HCT116 (cell line): ENCODE measurements at regions not wholly inside any gene's neighbourhood (a gene's known extent, or its start where the extent isn't known, plus 50 kb on each side); places are given as distances from the start of the nearest gene placed in this dataset.
A peak's percentile ranks its signal among the peaks of the same experiment; 100 is the strongest.

Experiments used
- ATAC-seq: fragments of 200-7000 bp; cut with Tn5 transposase; 2 replicates; pipeline ENCODE4 v1.9.1; 2020; ENCODE audit warnings: mild to moderate bottlenecking, moderate library complexity
- BruUV-seq: library from RNA; stranded (reverse); fragments of 400-500 nt; replicated peaks from 2 replicates; lab custom pipeline; 2021; lab: Mats Ljungman, UMichigan
- CTCF ChIA-PET: fragments of 300-600 bp; sonication (Branson Sonifier 250); formaldehyde crosslinking; loops from one replicate; lab custom pipeline; 2021; ENCODE audit warnings: antibody characterized with exemption; lab: Charles Lee
- POLR2A ChIA-PET: fragments of 300-600, 350-600 bp; sonication (Branson Sonifier 250); formaldehyde crosslinking; loops from one replicate; lab custom pipeline; 2021; ENCODE audit warnings: antibody characterized with exemption; lab: Charles Lee
- RAD21 ChIA-PET, 2 experiments: fragments of 300-600 bp; sonication (Branson Sonifier 250); formaldehyde crosslinking; loops; one replicate each; lab custom pipeline; 2023; ENCODE audit warnings: low total read pairs in 2 of 2; ENCODE audit not compliant: uncharacterized antibody in 2 of 2, unreplicated experiment in 2 of 2, low non-redundant PET in 1 of 2; lab: Charles Lee
- DNase-seq: peaks from one replicate; pipeline ENCODE4 v3.0.0-alpha.2; 2010; ENCODE audit warnings: low read depth, low spot score
- H2AFZ ChIP-seq: fragments of 200-600 bp; shearing (Covaris generic), sonication (generic); 2 replicates; pipeline ENCODE4 v1.6.1; 2017; ENCODE audit warnings: low read depth, mixed run types, mixed read lengths, antibody characterized with exemption, low read length; ENCODE audit not compliant: poor library complexity, severe bottlenecking
- H3K27ac ChIP-seq: 2 replicates; pipeline ENCODE4 v1.5.1; 2012; ENCODE audit warnings: low read depth, low read length
- H3K27me3 ChIP-seq: fragments of 200-600 bp; sonication (generic); 2 replicates; pipeline ENCODE4 v1.6.1; 2016; ENCODE audit warnings: mixed run types, low read length, mixed read lengths; ENCODE audit not compliant: insufficient read depth
- H3K36me3 ChIP-seq, 2 experiments: fragments of 200-500 bp in 1 of 2; fragments of 200-600 bp in 1 of 2; sonication (Bioruptor generic) in 1 of 2; sonication (generic) in 1 of 2; 2 replicates each; pipeline versions ENCODE4 v1.5.1 to v1.6.1; 2014 to 2016; ENCODE audit warnings: low read length in 2 of 2, inconsistent platforms in 1 of 2, mixed read lengths in 1 of 2, mixed run types in 1 of 2; ENCODE audit not compliant: insufficient read depth in 2 of 2, control insufficient read depth in 1 of 2
- H3K4me1 ChIP-seq, 2 experiments: fragments of 200-600 bp in 1 of 2; sonication (generic) in 1 of 2; 2 replicates each; pipeline versions ENCODE4 v1.5.1 to v1.6.1; 2012 to 2017; ENCODE audit warnings: low read length in 2 of 2, inconsistent platforms in 1 of 2, mild to moderate bottlenecking in 1 of 2, mixed read lengths in 1 of 2, mixed run types in 1 of 2, moderate library complexity in 1 of 2; ENCODE audit not compliant: insufficient read depth in 2 of 2, control insufficient read depth in 1 of 2
- H3K4me2 ChIP-seq: fragments of 200-600 bp; sonication (generic); 2 replicates; pipeline ENCODE4 v1.6.1; 2017; ENCODE audit warnings: mixed run types, low read length, mixed read lengths
- H3K4me3 ChIP-seq, 2 experiments: fragments of 200-600 bp in 1 of 2; sonication (generic) in 1 of 2; replicated peaks in 1 of 2; 2 replicates each; pipeline ENCODE4 v1.5.1; 2011 to 2016; ENCODE audit warnings: low read length in 2 of 2, control low read depth in 1 of 2, low read depth in 1 of 2, mild to moderate bottlenecking in 1 of 2, mixed read lengths in 1 of 2, mixed run types in 1 of 2
- H3K79me2 ChIP-seq: fragments of 200-600 bp; sonication (generic); 2 replicates; pipeline ENCODE4 v1.6.1; 2017; ENCODE audit warnings: mild to moderate bottlenecking, mixed run types, low read length, moderate library complexity, mixed read lengths; ENCODE audit not compliant: insufficient read depth
- H3K9ac ChIP-seq: fragments of 200-600 bp; sonication (generic); 2 replicates; pipeline ENCODE4 v1.6.1; 2016; ENCODE audit warnings: low read length, mixed read lengths
- H3K9me2 ChIP-seq: fragments of 200-600 bp; sonication (generic), shearing (Covaris generic); 2 replicates; pipeline ENCODE4 v1.6.1; 2017; ENCODE audit warnings: mixed run types, mild to moderate bottlenecking, moderate library complexity; ENCODE audit not compliant: insufficient read depth
- H3K9me3 ChIP-seq, 2 experiments: fragments of 200-500 bp in 1 of 2; fragments of 200-600 bp in 1 of 2; sonication (Bioruptor generic) in 1 of 2; sonication (generic) in 1 of 2; 2 replicates each; pipeline ENCODE4 v1.6.1; 2014 to 2017; ENCODE audit warnings: low read length in 2 of 2, mixed read lengths in 2 of 2, inconsistent platforms in 1 of 2, low read depth in 1 of 2, mild to moderate bottlenecking in 1 of 2, mixed run types in 1 of 2, moderate library complexity in 1 of 2; ENCODE audit not compliant: control insufficient read depth in 1 of 2, insufficient read depth in 1 of 2
- H4K20me1 ChIP-seq: fragments of 200-600 bp; sonication (generic), shearing (Covaris generic); 2 replicates; pipeline ENCODE4 v1.6.1; 2017; ENCODE audit warnings: mixed run types, mild to moderate bottlenecking, moderate library complexity; ENCODE audit not compliant: insufficient read depth
- CBX3 ChIP-seq: IDR thresholded peaks from 2 replicates; pipeline ENCODE4 v1.6.1; 2012; ENCODE audit warnings: low read depth
- CEBPB ChIP-seq: IDR thresholded peaks from 2 replicates; pipeline ENCODE4 v1.6.1; 2012; ENCODE audit warnings: low read depth
- EZH2 ChIP-seq: fragments of 200-600 bp; sonication (generic); IDR thresholded peaks from 2 replicates; pipeline ENCODE4 v1.6.1; 2017; ENCODE audit warnings: antibody characterized with exemption, mixed run types
- EZH2phosphoT487 ChIP-seq: fragments of 200-600 bp; IDR thresholded peaks from 2 replicates; pipeline ENCODE4 v1.6.1; 2018; ENCODE audit warnings: antibody characterized with exemption, borderline replicate concordance
- FOSL1 ChIP-seq: IDR thresholded peaks from 2 replicates; pipeline ENCODE4 v1.6.1; 2012; ENCODE audit warnings: low read depth
- MAX ChIP-seq: IDR thresholded peaks from 2 replicates; pipeline ENCODE4 v1.6.1; 2012
- RAD21 ChIP-seq: IDR thresholded peaks from 2 replicates; pipeline ENCODE4 v1.6.1; 2012; ENCODE audit warnings: low read depth, mild to moderate bottlenecking
- REST ChIP-seq: IDR thresholded peaks from 2 replicates; pipeline ENCODE4 v1.6.1; 2012; ENCODE audit warnings: low read depth
- SIN3A ChIP-seq: IDR thresholded peaks from 2 replicates; pipeline ENCODE4 v1.6.1; 2012; ENCODE audit warnings: low read depth
- ZFX ChIP-seq: fragments of 450-650 bp; IDR thresholded peaks from 2 replicates; pipeline ENCODE4 v1.6.1; 2017
- ZNF274 ChIP-seq: fragments of 200-500 bp; sonication (Bioruptor generic); IDR thresholded peaks from 2 replicates; pipeline ENCODE4 v1.6.1; 2014; ENCODE audit warnings: mild to moderate bottlenecking, low read depth, low read length, inconsistent platforms
- intact Hi-C: fragments of 100-400 bp; cut with micrococcal nuclease; formaldehyde crosslinking; loops from 2 replicates; pipeline ENCODE4 v1.10.0; 2022

GRCh38 chr4:169823685-169824084 is 65.9 kb upstream of the HPF1 start:
- Histone ChIP-seq H3K79me2 (no peaks in the 10 kb centered on the region), H3K9me2 (no peaks in the 10 kb centered on the region), H3K9me3 (no peaks in the 10 kb centered on the region), H3K27me3 (no peaks in the 10 kb centered on the region), H3K4me2 (no peak overlapping the region), H3K9ac (no peak overlapping the region)
- POLR2A ChIA-PET = no interaction called here
- intact Hi-C loops = no loop called here
- CTCF ChIA-PET = interaction anchor here (1.1 kb wide), 1 partner anchor 14 kb away, joined by 5 read pairs; no protein-coding TSS in a partner anchor
- ATAC-seq = no peak
- no peak for TF ChIP-seq SIN3A
- no peak for TF ChIP-seq CEBPB
- no peak for TF ChIP-seq ZFX
- peak; percentile 92 for TF ChIP-seq REST
- TF ChIP-seq, all 23 proteins: peak for 1
- DNase-seq = no peak
- no peak overlapping the region for H3K4me3 ChIP-seq
- H3K36me3 ChIP-seq = no peaks in the 10 kb centered on the region
- no peak overlapping the region for H2AFZ ChIP-seq
- RAD21 ChIA-PET = no interaction called here
- no TSS peak for BruUV-seq
- H4K20me1 ChIP-seq = no peaks in the 10 kb centered on the region
- no peak overlapping the region for H3K27ac ChIP-seq
- H3K4me1 ChIP-seq = no peaks in the 10 kb centered on the region

- Histone ChIP-seq H3K4me3 (no peak overlapping the region), H2AFZ (no peak overlapping the region), H3K79me2 (no peaks in the 10 kb centered on the region), H3K36me3 (no peaks in the 10 kb centered on the region), H3K9me2 (no peaks in the 10 kb centered on the region), H3K4me2 (no peak overlapping the region), H3K9me3 (no peaks in the 10 kb centered on the region), H3K27me3 (no peaks in the 10 kb centered on the region), H3K4me1 (no peaks in the 10 kb centered on the region), H3K9ac (no peak overlapping the region), H4K20me1 (no peaks in the 10 kb centered on the region), H3K27ac (no peak overlapping the region)
- ChIA-PET RAD21 (no interaction called here), POLR2A (no interaction called here), CTCF (no interaction called here)
- ATAC-seq = no peak
- no TSS peak for BruUV-seq
- DNase-seq = no peak
- intact Hi-C loops = no loop called here
- no peak for TF ChIP-seq RAD21
- TF ChIP-seq FOSL1 = no peak
- no peak for TF ChIP-seq EZH2
- TF ChIP-seq EZH2phosphoT487 = no peak
- TF ChIP-seq CEBPB = no peak
- no peak for TF ChIP-seq CBX3
- TF ChIP-seq ZNF274 = no peak
- TF ChIP-seq MAX = no peak
Measured at GRCh38 chr4:169821402-169821801, 63.7 kb upstream of the HPF1 start.
